ENCODE measurements at regions not wholly inside any gene's neighbourhood (a gene's known extent, or its start where the extent isn't known, plus 50 kb on each side); places are given as distances from the start of the nearest gene placed in this dataset.

DNA sequence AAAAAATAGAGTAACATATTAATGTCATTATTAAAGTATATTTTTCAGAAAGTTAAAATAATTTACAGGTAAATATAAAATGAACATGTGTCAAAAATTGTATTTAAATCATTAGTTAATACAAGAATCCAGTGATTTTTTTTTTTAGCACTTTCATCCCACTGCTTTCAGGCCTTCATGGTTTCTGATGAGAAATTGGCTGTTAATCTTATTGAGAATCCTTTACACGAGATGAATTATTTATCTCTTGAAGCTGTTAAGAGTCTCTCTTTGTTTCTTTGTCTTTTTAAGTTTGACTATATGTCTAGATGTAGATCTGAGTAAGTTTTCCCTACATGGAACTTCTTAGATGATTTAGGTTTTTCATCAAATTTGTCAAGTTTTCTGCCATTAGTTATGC lies 578.5 kb upstream of the KCND2 start:
- H3K9me2 ChIP-seq (ENCODE audit: insufficient read depth, low read length), result no peaks in the 10 kb centered on the region

DNA sequence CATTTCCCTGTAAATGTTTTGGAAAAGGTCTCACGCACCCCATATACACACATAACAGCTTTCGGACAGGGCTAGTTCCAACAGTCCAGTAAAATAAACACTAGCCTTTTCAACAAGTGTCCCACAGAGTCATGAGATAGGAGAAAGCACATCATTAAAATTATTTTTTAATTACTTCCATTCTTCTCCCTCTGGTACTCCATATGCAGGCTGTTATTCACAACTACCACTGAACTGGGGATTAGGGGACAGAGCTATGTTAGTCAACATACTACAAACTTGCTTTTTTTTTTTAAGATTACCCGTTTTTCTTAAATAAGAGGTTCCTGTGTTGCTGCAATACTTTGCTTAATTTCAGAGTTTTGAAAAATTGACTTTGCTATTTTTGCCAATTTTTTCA lies 576.6 kb upstream of the KCND2 start:
- H3K9me3 ChIP-seq (ENCODE audit: low read length), result no peaks in the 10 kb centered on the region
- no peaks in the 10 kb centered on the region for H4K20me1 ChIP-seq (ENCODE audit: insufficient read depth)
- no peaks in the 10 kb centered on the region for H3K79me2 ChIP-seq (replicated peaks; ENCODE audit: insufficient read depth, low read length)
- H3K4me3 ChIP-seq (ENCODE audit: low read length), result no peak overlapping the region
- H3K9ac ChIP-seq (ENCODE audit: low read length), result no peak overlapping the region
- H3F3A ChIP-seq (ENCODE audit: insufficient read depth, low read length, poor library complexity, severe bottlenecking), result no peaks in the 10 kb centered on the region
- H3K27me3 ChIP-seq (ENCODE audit: insufficient read depth, low read depth, low read length), result no peaks in the 10 kb centered on the region
- no peaks in the 10 kb centered on the region for H3K9me2 ChIP-seq (ENCODE audit: insufficient read depth, low read length)
- H3K36me3 ChIP-seq (ENCODE audit: insufficient read depth, low read length), result no peaks in the 10 kb centered on the region
- no peak overlapping the region for H3K4me2 ChIP-seq (ENCODE audit: low read length)
- TF ChIP-seq EP300 (conservative IDR thresholded peaks at IDR 0.05; ENCODE audit: poor library complexity, severe bottlenecking), result no peak
- no peak overlapping the region for H3K27ac ChIP-seq (ENCODE audit: low read length)
- no peak overlapping the region for H2AFZ ChIP-seq (ENCODE audit: low read depth, low read length)

More for the DNA sequence above, 578.5 kb upstream of the KCND2 start:
- no peaks in the 10 kb centered on the region for H4K20me1 ChIP-seq (ENCODE audit: insufficient read depth)
- H3K9me3 ChIP-seq (ENCODE audit: low read length), result no peaks in the 10 kb centered on the region
- no peaks in the 10 kb centered on the region for H3K27me3 ChIP-seq (ENCODE audit: insufficient read depth, low read depth, low read length)
- no peak overlapping the region for H2AFZ ChIP-seq (ENCODE audit: low read depth, low read length)
- H3K9ac ChIP-seq (ENCODE audit: low read length), result no peak overlapping the region
- H3K4me3 ChIP-seq (ENCODE audit: low read length), result no peak overlapping the region
- no peaks in the 10 kb centered on the region for H3K79me2 ChIP-seq (replicated peaks; ENCODE audit: insufficient read depth, low read length)
- no peak overlapping the region for H3K4me2 ChIP-seq (ENCODE audit: low read length)
- no peaks in the 10 kb centered on the region for H3F3A ChIP-seq (ENCODE audit: insufficient read depth, low read length, poor library complexity, severe bottlenecking)
- no peak overlapping the region for H3K27ac ChIP-seq (ENCODE audit: low read length)
- no peaks in the 10 kb centered on the region for H3K36me3 ChIP-seq (ENCODE audit: insufficient read depth, low read length)
- no peak for TF ChIP-seq RAD21 (conservative IDR thresholded peaks at IDR 0.05)
- TF ChIP-seq, protein P1, sequence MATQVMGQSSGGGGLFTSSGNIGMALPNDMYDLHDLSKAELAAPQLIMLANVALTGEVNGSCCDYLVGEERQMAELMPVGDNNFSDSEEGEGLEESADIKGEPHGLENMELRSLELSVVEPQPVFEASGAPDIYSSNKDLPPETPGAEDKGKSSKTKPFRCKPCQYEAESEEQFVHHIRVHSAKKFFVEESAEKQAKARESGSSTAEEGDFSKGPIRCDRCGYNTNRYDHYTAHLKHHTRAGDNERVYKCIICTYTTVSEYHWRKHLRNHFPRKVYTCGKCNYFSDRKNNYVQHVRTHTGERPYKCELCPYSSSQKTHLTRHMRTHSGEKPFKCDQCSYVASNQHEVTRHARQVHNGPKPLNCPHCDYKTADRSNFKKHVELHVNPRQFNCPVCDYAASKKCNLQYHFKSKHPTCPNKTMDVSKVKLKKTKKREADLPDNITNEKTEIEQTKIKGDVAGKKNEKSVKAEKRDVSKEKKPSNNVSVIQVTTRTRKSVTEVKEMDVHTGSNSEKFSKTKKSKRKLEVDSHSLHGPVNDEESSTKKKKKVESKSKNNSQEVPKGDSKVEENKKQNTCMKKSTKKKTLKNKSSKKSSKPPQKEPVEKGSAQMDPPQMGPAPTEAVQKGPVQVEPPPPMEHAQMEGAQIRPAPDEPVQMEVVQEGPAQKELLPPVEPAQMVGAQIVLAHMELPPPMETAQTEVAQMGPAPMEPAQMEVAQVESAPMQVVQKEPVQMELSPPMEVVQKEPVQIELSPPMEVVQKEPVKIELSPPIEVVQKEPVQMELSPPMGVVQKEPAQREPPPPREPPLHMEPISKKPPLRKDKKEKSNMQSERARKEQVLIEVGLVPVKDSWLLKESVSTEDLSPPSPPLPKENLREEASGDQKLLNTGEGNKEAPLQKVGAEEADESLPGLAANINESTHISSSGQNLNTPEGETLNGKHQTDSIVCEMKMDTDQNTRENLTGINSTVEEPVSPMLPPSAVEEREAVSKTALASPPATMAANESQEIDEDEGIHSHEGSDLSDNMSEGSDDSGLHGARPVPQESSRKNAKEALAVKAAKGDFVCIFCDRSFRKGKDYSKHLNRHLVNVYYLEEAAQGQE (IDR thresholded peaks at IDR 0.05; ENCODE audit: borderline replicate concordance), result no peak
- no peak for TF ChIP-seq EZH2 (IDR thresholded peaks at IDR 0.05; ENCODE audit: borderline replicate concordance, insufficient read depth, low read length, poor library complexity, severe bottlenecking)
- TF ChIP-seq EP300 (conservative IDR thresholded peaks at IDR 0.05; ENCODE audit: poor library complexity, severe bottlenecking), result no peak
- TF ChIP-seq, protein P2, sequence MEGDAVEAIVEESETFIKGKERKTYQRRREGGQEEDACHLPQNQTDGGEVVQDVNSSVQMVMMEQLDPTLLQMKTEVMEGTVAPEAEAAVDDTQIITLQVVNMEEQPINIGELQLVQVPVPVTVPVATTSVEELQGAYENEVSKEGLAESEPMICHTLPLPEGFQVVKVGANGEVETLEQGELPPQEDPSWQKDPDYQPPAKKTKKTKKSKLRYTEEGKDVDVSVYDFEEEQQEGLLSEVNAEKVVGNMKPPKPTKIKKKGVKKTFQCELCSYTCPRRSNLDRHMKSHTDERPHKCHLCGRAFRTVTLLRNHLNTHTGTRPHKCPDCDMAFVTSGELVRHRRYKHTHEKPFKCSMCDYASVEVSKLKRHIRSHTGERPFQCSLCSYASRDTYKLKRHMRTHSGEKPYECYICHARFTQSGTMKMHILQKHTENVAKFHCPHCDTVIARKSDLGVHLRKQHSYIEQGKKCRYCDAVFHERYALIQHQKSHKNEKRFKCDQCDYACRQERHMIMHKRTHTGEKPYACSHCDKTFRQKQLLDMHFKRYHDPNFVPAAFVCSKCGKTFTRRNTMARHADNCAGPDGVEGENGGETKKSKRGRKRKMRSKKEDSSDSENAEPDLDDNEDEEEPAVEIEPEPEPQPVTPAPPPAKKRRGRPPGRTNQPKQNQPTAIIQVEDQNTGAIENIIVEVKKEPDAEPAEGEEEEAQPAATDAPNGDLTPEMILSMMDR (IDR thresholded peaks at IDR 0.05; ENCODE audit: poor library complexity, severe bottlenecking), result no peak
- no peak for TF ChIP-seq SMC3 (conservative IDR thresholded peaks at IDR 0.05; ENCODE audit: poor library complexity)
- no peak for TF ChIP-seq TAF1 (IDR thresholded peaks at IDR 0.05; ENCODE audit: low read depth)
- no peak for TF ChIP-seq POLR2AphosphoS5 (IDR thresholded peaks at IDR 0.05)
- no peak for TF ChIP-seq MXI1 (conservative IDR thresholded peaks at IDR 0.05; ENCODE audit: poor library complexity, severe bottlenecking)

DNA sequence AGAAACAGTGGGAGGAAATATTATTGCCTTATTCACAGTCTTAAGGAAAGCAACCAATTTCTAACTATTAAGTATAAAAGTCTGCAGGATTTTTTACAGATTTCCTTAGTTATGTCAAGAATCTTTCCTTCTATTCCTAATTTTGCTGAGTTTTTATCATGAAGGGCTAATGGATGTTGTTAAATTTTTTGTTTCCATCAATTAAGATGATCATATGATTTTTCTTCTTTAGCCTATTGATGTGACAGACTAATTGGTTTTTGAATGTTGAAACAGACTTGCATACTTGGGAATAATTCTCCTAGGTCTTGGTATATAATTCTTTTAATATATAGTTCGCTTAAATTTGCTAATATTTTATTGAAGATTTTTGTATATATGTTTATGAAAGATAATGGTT lies 569.1 kb upstream of the KCND2 start:
- Histone ChIP-seq H3K4me2 (ENCODE audit: low read length) (no peak overlapping the region), H3K9ac (ENCODE audit: low read length) (no peak overlapping the region), H3K36me3 (ENCODE audit: insufficient read depth, low read length) (no peaks in the 10 kb centered on the region), H4K20me1 (ENCODE audit: insufficient read depth) (no peaks in the 10 kb centered on the region), H3K27me3 (ENCODE audit: insufficient read depth, low read depth, low read length) (no peaks in the 10 kb centered on the region), H3F3A (ENCODE audit: insufficient read depth, low read length, poor library complexity, severe bottlenecking) (no peaks in the 10 kb centered on the region), H3K9me2 (ENCODE audit: insufficient read depth, low read length) (no peaks in the 10 kb centered on the region), H3K4me3 (ENCODE audit: low read length) (no peak overlapping the region), H2AFZ (ENCODE audit: low read depth, low read length) (no peak overlapping the region), H3K79me2 (replicated peaks; ENCODE audit: insufficient read depth, low read length) (no peaks in the 10 kb centered on the region), H3K9me3 (ENCODE audit: low read length) (no peaks in the 10 kb centered on the region), H3K27ac (ENCODE audit: low read length) (no peak overlapping the region)
- no peak for TF ChIP-seq EP300 (conservative IDR thresholded peaks at IDR 0.05; ENCODE audit: poor library complexity, severe bottlenecking)
- TF ChIP-seq TAF1 (IDR thresholded peaks at IDR 0.05; ENCODE audit: low read depth), result no peak
- no peak for TF ChIP-seq MXI1 (conservative IDR thresholded peaks at IDR 0.05; ENCODE audit: poor library complexity, severe bottlenecking)
- no peak for TF ChIP-seq RAD21 (conservative IDR thresholded peaks at IDR 0.05)
- TF ChIP-seq, protein P2 (IDR thresholded peaks at IDR 0.05; ENCODE audit: poor library complexity, severe bottlenecking), result no peak
- TF ChIP-seq SMC3 (conservative IDR thresholded peaks at IDR 0.05; ENCODE audit: poor library complexity), result no peak
- TF ChIP-seq, protein P1 (IDR thresholded peaks at IDR 0.05; ENCODE audit: borderline replicate concordance), result no peak
- TF ChIP-seq EZH2 (IDR thresholded peaks at IDR 0.05; ENCODE audit: borderline replicate concordance, insufficient read depth, low read length, poor library complexity, severe bottlenecking), result no peak
- no peak for TF ChIP-seq POLR2AphosphoS5 (IDR thresholded peaks at IDR 0.05)

Data from neural cell (in vitro differentiated cells).